Smooth muscle cell (in vitro differentiated cells): ENCODE measurements at regions not wholly inside any gene's neighbourhood (a gene's known extent, or its start where the extent isn't known, plus 50 kb on each side); places are given as distances from the start of the nearest gene placed in this dataset.

ENCODE experiments used
- DNase-seq: peaks from one replicate; lab custom pipeline; 2025; ENCODE audit not compliant: unreplicated experiment; lab: John Stamatoyannopoulos, UW
- H2AFZ ChIP-seq: fragments of 200-600 bp; sonication (generic); 2 replicates; pipeline ENCODE4 v1.6.0; 2016; ENCODE audit warnings: antibody characterized with exemption, low read depth, mild to moderate bottlenecking
- H3F3A ChIP-seq: fragments of 200-600 bp; sonication (generic); 2 replicates; pipeline ENCODE4 v1.6.0; 2017; ENCODE audit warnings: antibody characterized with exemption, low read depth
- H3K27ac ChIP-seq: fragments of 200-600 bp; sonication (generic); 2 replicates; pipeline ENCODE4 v1.5.1; 2016; ENCODE audit warnings: low read depth, mild to moderate bottlenecking
- H3K27me3 ChIP-seq: fragments of 200-600 bp; sonication (generic); 2 replicates; pipeline ENCODE4 v1.6.1; 2016; ENCODE audit warnings: low read depth, mild to moderate bottlenecking
- H3K36me3 ChIP-seq: fragments of 200-600 bp; sonication (generic); 2 replicates; pipeline ENCODE4 v1.5.1; 2016; ENCODE audit warnings: low read depth
- H3K4me1 ChIP-seq: fragments of 200-600 bp; sonication (generic); 2 replicates; pipeline ENCODE4 v1.5.1; 2016; ENCODE audit warnings: low read depth
- H3K4me2 ChIP-seq: fragments of 200-600 bp; sonication (generic); 2 replicates; pipeline ENCODE4 v1.6.0; 2016; ENCODE audit warnings: mild to moderate bottlenecking
- H3K4me3 ChIP-seq: fragments of 200-600 bp; sonication (generic); 2 replicates; pipeline ENCODE4 v1.5.1; 2016; ENCODE audit warnings: mild to moderate bottlenecking
- H3K79me2 ChIP-seq: fragments of 200-600 bp; sonication (generic); 2 replicates; pipeline ENCODE4 v1.6.0; 2016; ENCODE audit warnings: low read depth, mild to moderate bottlenecking
- H3K9ac ChIP-seq: fragments of 200-600 bp; sonication (generic); 2 replicates; pipeline ENCODE4 v1.6.0; 2016; ENCODE audit warnings: low read depth
- H3K9me3 ChIP-seq: fragments of 200-600 bp; sonication (generic); replicated peaks from 2 replicates; pipeline ENCODE4 v1.5.1; 2016; ENCODE audit warnings: low read depth
- H4K20me1 ChIP-seq: fragments of 200-600 bp; sonication (generic); 2 replicates; pipeline ENCODE4 v1.6.0; 2016; ENCODE audit warnings: low read depth
- CTCF ChIP-seq: fragments of 200-600 bp; sonication (generic); IDR thresholded peaks from 2 replicates; pipeline ENCODE4 v1.5.1; 2017; ENCODE audit warnings: borderline replicate concordance, mild to moderate bottlenecking, antibody characterized with exemption; ENCODE audit not compliant: insufficient read depth, poor library complexity, severe bottlenecking
- WGBS: methylation state at CpG from one replicate; pipeline ENCODE4 v1.1.7; 2016; ENCODE audit warnings: low lambda C conversion rate; 5-methylcytosine and 5-hydroxymethylcytosine counted together

GRCh38 chr9:78725503-78725902 is 428.6 kb downstream of the PSAT1 start:
- Histone ChIP-seq H4K20me1 (no peaks in the 10 kb centered on the region), H3K27me3 (no peaks in the 10 kb centered on the region), H3K36me3 (no peaks in the 10 kb centered on the region), H2AFZ (no peak overlapping the region), H3K9me3 (peaks cover 12% of the 10 kb centered on the region), H3K4me2 (no peak overlapping the region), H3K27ac (no peak overlapping the region), H3K79me2 (no peaks in the 10 kb centered on the region), H3F3A (no peaks in the 10 kb centered on the region), H3K4me1 (no peaks in the 10 kb centered on the region), H3K4me3 (no peak overlapping the region), H3K9ac (no peak overlapping the region)
- no peak for TF ChIP-seq CTCF
- 97% methylated on average over 1 of the region's 1 CpG for WGBS
- DNase-seq, result no peak

GRCh38 chr9:78745331-78745730 is 448.4 kb downstream of the PSAT1 start:
- no peak overlapping the region for H3K9ac ChIP-seq
- no peaks in the 10 kb centered on the region for H3K27me3 ChIP-seq
- no peak overlapping the region for H3K4me2 ChIP-seq
- no peaks in the 10 kb centered on the region for H4K20me1 ChIP-seq
- 94% methylated on average over 5 of the region's 5 CpGs for WGBS
- no peak for TF ChIP-seq CTCF
- no peak for DNase-seq
- H2AFZ ChIP-seq, result no peak overlapping the region
- H3K9me3 ChIP-seq, result no peaks in the 10 kb centered on the region
- H3K4me1 ChIP-seq, result no peaks in the 10 kb centered on the region
- no peak overlapping the region for H3K4me3 ChIP-seq
- H3K27ac ChIP-seq, result no peak overlapping the region
- H3F3A ChIP-seq, result no peaks in the 10 kb centered on the region
- no peaks in the 10 kb centered on the region for H3K36me3 ChIP-seq
- no peaks in the 10 kb centered on the region for H3K79me2 ChIP-seq

GRCh38 chr9:78746010-78746409 is 449.1 kb downstream of the PSAT1 start:
- no peaks in the 10 kb centered on the region for H3K9me3 ChIP-seq
- DNase-seq, result no peak

More at GRCh38 chr9:78746010-78746409, 449.1 kb downstream of the PSAT1 start:
- Histone ChIP-seq H3K9ac (no peak overlapping the region), H3K27me3 (no peaks in the 10 kb centered on the region), H4K20me1 (no peaks in the 10 kb centered on the region), H3K36me3 (no peaks in the 10 kb centered on the region), H2AFZ (no peak overlapping the region), H3K4me2 (no peak overlapping the region), H3K4me3 (no peak overlapping the region), H3K4me1 (no peaks in the 10 kb centered on the region), H3K27ac (no peak overlapping the region), H3F3A (no peaks in the 10 kb centered on the region), H3K79me2 (no peaks in the 10 kb centered on the region)
- TF ChIP-seq CTCF, result no peak
- WGBS, result 91% methylated on average over 3 of the region's 3 CpGs
